HUES48 (cell line): ENCODE measurements at regions not wholly inside any gene's neighbourhood (a gene's known extent, or its start where the extent isn't known, plus 50 kb on each side); places are given as distances from the start of the nearest gene placed in this dataset.

ENCODE experiments used
- H3K27ac ChIP-seq: one replicate; pipeline ENCODE4 v1.7.0; 2013; ENCODE audit warnings: low read depth, low read length, inconsistent platforms
- H3K27me3 ChIP-seq: 2 replicates; pipeline ENCODE4 v1.6.1; 2013; ENCODE audit warnings: mild to moderate bottlenecking, low read length; ENCODE audit not compliant: control insufficient read depth, insufficient read depth
- H3K36me3 ChIP-seq: 2 replicates; pipeline ENCODE4 v1.6.1; 2013; ENCODE audit warnings: low read length; ENCODE audit not compliant: control insufficient read depth, insufficient read depth
- H3K4me1 ChIP-seq: 2 replicates; pipeline ENCODE4 v1.6.1; 2013; ENCODE audit warnings: mild to moderate bottlenecking, low read length; ENCODE audit not compliant: control insufficient read depth, insufficient read depth
- H3K4me3 ChIP-seq: 2 replicates; pipeline ENCODE4 v1.5.1; 2013; ENCODE audit warnings: mild to moderate bottlenecking, low read depth, low read length
- H3K9ac ChIP-seq: 2 replicates; pipeline ENCODE4 v1.6.1; 2013; ENCODE audit warnings: mild to moderate bottlenecking, low read depth, low read length, moderate library complexity
- H3K9me3 ChIP-seq: 2 replicates; pipeline ENCODE4 v1.6.1; 2013; ENCODE audit warnings: low read length; ENCODE audit not compliant: control insufficient read depth, insufficient read depth

DNA sequence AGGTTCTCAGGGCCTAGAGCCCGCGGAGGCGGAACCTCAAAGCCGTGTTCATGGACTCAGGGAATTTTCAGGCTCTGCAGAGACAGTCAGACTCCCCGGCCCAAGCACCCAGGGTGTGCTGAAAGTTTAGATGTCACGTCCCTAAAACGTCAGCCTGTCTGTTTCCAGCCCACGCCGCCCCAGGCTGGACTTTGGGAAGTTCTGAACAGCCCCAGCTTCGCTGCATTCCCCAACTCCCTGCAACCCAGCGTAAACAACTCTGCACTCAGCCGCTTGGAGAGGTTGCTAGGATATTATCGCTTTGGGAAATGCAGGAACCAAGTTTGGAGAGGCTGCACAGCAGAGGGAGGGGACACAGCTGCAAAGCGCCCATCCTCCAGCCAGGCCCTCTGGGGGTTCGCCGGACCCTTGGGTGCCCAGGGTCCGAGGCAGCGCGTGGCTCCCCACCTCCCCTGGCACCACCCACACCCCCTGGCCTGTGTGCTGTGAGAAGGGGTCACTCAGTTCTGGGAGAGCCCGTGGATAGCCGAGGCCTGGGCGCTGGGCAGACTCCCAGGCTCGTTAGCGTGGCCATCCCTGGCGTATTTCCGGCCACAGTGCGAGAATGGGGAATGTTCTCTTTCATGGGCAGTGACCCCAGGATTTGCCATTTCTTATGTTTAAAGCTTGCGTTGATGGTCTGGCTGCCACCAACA is 120.5 kb upstream of the FGF3 start:
- Histone ChIP-seq H3K9ac (no peak overlapping the region), H3K27ac (no peak overlapping the region), H3K27me3 (no peaks in the 10 kb centered on the region; the same call in 1 of the 2 replicates), H3K4me3 (no peak overlapping the region), H3K4me1 (peaks cover 6% of the 10 kb centered on the region; the same call in 1 of the 2 replicates), H3K9me3 (no peaks in the 10 kb centered on the region), H3K36me3 (no peaks in the 10 kb centered on the region)

DNA sequence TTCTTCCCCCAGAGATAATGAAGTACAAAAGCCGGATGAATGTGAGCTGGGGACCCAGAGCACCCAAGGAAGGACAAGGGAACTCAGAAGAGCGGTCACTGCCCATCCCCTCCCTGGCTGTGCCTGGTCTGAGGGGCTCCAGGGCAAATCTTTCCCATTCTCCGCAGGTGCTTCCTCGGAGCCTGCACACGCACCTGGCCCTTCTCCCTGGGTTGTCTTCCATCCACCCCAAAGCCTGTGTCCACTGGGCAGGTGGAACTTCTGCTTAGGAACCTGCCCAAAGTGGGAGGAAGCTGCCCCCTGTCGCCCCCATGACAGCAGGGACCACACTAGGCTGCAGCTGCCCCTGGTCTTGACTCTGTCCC is 121.0 kb upstream of the FGF3 start:
- Histone ChIP-seq H3K4me3 (no peak overlapping the region), H3K4me1 (peaks cover 2% of the 10 kb centered on the region; the same call in 1 of the 2 replicates), H3K9me3 (no peaks in the 10 kb centered on the region), H3K27me3 (no peaks in the 10 kb centered on the region), H3K27ac (no peak overlapping the region), H3K9ac (no peak overlapping the region), H3K36me3 (no peaks in the 10 kb centered on the region)

DNA sequence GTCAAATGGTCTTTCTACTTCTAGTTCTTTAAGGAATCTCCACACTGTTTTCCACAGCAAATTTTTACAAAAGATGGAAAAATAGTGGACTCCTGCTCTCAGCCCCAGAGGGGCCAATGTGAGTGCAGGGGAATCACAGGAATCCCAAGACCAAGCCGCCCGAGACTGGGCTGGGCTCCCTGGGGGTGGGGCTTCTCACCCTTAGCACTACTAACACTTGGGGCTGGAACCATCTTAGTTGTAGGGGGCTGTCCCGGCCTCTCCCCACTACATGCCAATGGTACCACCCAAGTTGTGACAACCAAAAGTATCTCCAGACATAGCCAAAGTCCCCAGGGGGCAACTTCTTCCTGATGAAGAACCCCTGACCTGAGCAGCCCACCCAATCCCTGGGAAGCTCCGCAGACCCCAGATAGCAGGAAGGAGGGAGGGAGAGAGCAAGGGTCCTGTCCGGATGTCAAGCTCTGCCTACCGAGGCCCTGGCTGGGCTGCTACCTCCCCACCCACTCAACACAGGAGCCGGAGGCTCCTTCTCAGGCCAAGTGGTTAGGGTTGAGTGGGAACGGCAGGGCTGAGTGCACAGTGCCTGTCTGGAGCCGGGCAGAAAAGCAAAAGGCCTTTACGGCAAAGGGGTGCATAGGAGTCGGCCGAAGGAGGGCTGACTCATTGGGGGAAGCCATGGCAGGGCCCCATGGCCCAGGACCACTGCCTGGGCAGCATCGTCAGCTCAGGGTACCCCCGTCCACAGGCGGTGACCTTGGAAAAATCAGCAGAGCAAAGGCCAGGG is 122.5 kb upstream of the FGF3 start:
- Histone ChIP-seq H3K9ac (no peak overlapping the region), H3K27ac (no peak overlapping the region), H3K27me3 (no peaks in the 10 kb centered on the region)

DNA sequence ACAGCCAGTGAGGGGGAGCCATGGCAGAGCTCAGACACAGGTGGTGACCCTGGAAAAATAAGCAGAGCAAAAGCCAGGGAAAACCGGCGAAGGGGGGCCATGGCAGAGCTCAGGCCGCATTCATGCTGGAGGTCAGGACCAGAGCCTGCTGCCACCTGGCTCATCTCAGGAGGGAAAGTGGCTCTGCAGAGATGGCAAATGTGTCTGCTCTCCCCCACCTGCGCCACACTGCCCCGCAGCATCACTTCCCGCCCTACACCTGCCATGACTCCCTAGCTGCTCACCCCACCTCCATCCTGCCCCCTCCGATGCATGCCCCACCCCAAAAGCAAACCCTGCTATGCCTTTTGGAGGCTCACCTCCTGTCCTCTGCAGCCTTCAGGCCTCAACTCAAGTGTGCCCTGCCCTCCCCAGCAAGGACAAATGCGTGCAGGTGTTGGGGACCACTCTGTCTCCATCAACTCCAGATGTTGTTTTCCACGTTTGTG is 123.2 kb upstream of the FGF3 start:
- H3K27me3 ChIP-seq, result no peaks in the 10 kb centered on the region
- H3K4me3 ChIP-seq, result no peak overlapping the region
- H3K36me3 ChIP-seq, result no peaks in the 10 kb centered on the region
- 0 out of 2 replicates have a peak, but pooled peaks cover 6% of the 10 kb centered on the region for H3K4me1 ChIP-seq
- H3K9me3 ChIP-seq, result no peaks in the 10 kb centered on the region
- H3K9ac ChIP-seq, result no peak overlapping the region
- H3K27ac ChIP-seq, result no peak overlapping the region

More for the DNA sequence above, 122.5 kb upstream of the FGF3 start:
- H3K4me3 ChIP-seq, result no peak overlapping the region
- 0 out of 2 replicates have a peak, but pooled peaks cover 3% of the 10 kb centered on the region for H3K4me1 ChIP-seq
- no peaks in the 10 kb centered on the region for H3K36me3 ChIP-seq
- no peaks in the 10 kb centered on the region for H3K9me3 ChIP-seq

DNA sequence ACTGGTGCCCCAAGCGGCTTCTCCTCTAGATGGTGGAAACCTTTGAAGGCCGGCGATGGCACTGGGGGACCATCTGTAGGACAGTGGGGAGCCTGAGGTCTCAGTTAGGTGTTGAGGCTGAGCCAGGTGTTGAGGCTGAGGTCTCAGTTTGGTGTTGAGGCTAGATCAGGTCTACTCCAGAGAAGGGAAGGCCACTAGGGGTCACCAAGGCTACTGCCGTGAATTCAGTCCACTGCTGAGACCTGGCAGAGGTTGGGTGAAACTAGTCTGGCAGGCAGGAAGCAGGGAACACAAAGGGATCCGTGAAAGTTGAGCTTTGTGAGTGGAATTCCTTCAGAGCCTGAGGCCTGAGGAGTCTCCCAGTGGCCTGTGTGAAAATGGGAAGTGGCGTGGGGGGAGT is 123.8 kb upstream of the FGF3 start:
- no peaks in the 10 kb centered on the region for H3K36me3 ChIP-seq
- H3K27ac ChIP-seq, result no peak overlapping the region
- no peaks in the 10 kb centered on the region for H3K9me3 ChIP-seq
- H3K9ac ChIP-seq, result no peak overlapping the region
- H3K27me3 ChIP-seq, result no peaks in the 10 kb centered on the region
- 0 out of 2 replicates have a peak, but pooled peaks cover 6% of the 10 kb centered on the region for H3K4me1 ChIP-seq
- H3K4me3 ChIP-seq, result no peak overlapping the region

DNA sequence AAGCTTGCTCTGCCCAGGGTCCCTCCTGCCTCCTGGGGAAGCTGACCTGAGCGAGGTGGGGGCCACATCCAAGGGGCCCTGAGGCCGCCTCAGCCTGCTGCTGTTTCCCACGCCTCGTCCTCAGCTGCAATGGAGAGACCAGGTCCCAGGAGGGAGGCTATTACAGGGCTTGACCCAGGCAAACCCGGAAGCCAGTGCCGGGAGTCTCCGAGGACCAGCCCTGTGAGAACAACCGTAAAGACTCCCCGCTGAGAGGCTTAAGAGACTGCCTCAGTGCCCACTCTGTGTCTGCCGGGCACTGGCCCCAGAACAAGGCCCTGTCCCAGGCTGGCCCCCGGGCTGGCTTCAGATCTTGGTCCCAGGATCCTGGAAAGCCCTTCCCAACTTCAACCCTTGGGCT is 124.3 kb upstream of the FGF3 start:
- no peak overlapping the region for H3K27ac ChIP-seq
- H3K4me1 ChIP-seq, result peaks cover 9% of the 10 kb centered on the region
- H3K9ac ChIP-seq, result no peak overlapping the region
- H3K36me3 ChIP-seq, result no peaks in the 10 kb centered on the region
- no peaks in the 10 kb centered on the region for H3K9me3 ChIP-seq
- H3K27me3 ChIP-seq, result no peaks in the 10 kb centered on the region; the same call in 1 of the 2 replicates
- no peak overlapping the region for H3K4me3 ChIP-seq

DNA sequence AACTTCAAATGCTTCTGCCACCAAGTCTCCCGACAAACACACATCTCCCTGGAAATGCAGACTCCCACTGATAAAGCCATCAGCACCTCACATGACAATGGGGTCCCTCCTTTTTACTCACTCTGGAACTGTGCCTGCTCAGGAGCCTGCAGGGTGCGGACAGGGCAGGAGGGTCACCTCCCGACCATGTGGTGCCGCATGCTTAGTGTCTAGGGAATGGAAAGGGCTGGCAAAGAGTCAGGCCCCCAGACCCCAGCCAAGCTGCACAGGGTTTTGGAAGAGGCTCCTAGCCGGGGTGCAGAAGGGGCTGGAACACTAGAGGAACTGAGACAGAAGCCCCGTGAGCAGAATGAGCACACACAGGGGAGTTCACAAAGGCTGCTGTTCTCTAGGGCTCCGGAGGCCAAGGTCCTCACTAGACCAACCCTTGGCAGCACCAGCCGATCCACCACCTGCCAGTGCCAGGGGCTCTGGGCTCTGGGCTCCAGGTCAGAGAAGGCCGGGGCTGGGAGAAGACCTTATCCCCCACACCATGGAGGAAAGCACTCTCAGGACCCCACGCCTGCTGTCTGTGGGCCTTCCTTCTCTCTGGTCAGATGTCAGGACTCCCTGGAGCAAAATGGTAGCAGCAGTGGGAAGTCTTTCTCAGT is 125.1 kb upstream of the FGF3 start:
- no peak overlapping the region for H3K9ac ChIP-seq
- H3K9me3 ChIP-seq, result no peaks in the 10 kb centered on the region
- H3K36me3 ChIP-seq, result no peaks in the 10 kb centered on the region
- no peaks in the 10 kb centered on the region; the same call in 1 of the 2 replicates for H3K27me3 ChIP-seq
- peaks cover 16% of the 10 kb centered on the region for H3K4me1 ChIP-seq
- no peak overlapping the region for H3K27ac ChIP-seq
- H3K4me3 ChIP-seq, result no peak overlapping the region

DNA sequence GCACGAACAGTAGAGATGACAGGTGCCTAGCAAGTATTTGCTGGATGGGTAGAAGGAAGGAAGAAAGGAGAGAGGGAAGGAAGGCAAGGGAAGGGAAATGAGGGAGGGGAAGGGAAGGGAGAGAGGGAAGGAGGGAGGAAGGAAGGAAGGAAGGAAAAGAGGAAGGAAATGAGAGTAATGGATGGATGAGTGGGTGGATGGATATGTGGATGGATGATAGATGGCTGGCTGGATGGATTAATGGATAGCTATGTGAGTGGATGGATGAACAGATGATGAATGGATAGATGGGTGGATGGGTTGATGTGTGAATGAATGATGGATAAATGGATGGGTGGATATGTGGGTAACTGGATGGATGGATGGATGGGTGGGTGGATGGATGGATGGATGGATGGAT is 125.9 kb upstream of the FGF3 start:
- Histone ChIP-seq H3K36me3 (no peaks in the 10 kb centered on the region), H3K4me1 (peaks cover 23% of the 10 kb centered on the region)

DNA sequence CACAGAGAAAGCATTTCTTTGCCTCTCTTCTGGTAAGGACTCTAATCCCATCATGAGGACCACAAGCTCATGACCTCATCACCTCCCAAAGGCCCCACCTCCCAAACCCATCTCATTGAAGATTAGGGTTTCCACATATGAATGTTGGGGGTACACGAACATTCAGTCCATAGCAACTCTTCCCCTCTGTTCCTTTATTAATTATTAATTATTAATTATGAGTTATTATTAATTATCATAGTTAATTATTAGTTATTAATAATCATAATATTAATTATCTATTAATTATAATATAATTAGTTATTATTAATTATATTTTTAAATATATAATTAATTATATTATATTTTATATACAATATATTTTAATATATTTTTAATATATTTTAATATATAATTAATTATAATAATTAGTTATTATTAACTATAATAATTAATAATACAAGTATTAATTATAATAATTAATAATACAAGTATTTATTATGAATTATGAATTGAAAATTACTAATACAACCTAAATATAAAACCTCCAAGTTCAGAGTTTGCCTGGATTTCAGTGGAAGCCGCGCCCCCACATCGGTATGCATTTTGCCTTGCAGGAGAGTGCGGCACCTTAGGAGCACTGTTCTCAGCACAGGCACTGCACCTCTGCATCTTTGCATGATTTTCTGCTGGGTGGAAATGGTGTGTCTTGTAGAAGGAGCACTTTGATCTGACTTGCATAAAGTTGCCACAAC is 128.0 kb upstream of the FGF3 start:
- Histone ChIP-seq H3K27me3 (no peaks in the 10 kb centered on the region; the same call in 1 of the 2 replicates), H3K4me3 (no peak overlapping the region), H3K9ac (no peak overlapping the region)

More for the DNA sequence above, 125.9 kb upstream of the FGF3 start:
- no peak overlapping the region for H3K27ac ChIP-seq
- no peak overlapping the region for H3K9ac ChIP-seq
- H3K4me3 ChIP-seq, result no peak overlapping the region
- H3K9me3 ChIP-seq, result no peaks in the 10 kb centered on the region
- H3K27me3 ChIP-seq, result no peaks in the 10 kb centered on the region; the same call in 1 of the 2 replicates

DNA sequence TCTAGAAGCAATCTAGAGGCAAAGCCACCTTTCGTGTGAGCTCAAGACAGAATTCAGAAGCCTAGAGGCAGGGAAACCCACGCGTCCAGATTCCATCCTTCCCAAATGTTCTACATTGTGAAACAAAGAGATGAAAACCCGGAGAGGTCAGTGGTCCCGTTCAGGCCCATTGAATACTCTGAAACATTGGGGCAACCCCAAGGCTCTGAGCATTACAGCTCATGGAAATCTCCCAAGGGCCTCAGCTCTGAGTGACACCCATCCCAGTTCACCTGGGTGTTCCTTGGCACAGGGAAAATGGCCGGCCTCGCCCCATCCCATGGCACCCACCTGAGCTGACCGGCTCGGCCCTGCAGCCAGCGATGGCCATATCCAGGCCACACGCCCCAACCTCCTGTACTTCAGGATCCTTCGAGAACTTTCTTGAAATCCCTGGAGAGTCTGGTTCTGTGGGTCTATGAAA is 128.6 kb upstream of the FGF3 start:
- peak overlapping the region; percentile 91 for H3K27ac ChIP-seq
- no peaks in the 10 kb centered on the region for H3K9me3 ChIP-seq
- H3K9ac ChIP-seq, result no peak overlapping the region

More for the DNA sequence above, 128.0 kb upstream of the FGF3 start:
- Histone ChIP-seq H3K4me1 (peaks cover 23% of the 10 kb centered on the region), H3K36me3 (no peaks in the 10 kb centered on the region), H3K9me3 (no peaks in the 10 kb centered on the region), H3K27ac (peak overlapping the region; percentile 91)

More for the DNA sequence above, 128.6 kb upstream of the FGF3 start:
- no peaks in the 10 kb centered on the region for H3K36me3 ChIP-seq
- H3K4me3 ChIP-seq, result no peak overlapping the region
- H3K27me3 ChIP-seq, result no peaks in the 10 kb centered on the region; the same call in 1 of the 2 replicates
- H3K4me1 ChIP-seq, result peaks cover 23% of the 10 kb centered on the region
